Right renal cortex interstitium (tissue), 3 donors: ENCODE measurements at regions not wholly inside any gene's neighbourhood (a gene's known extent, or its start where the extent isn't known, plus 50 kb on each side); places are given as distances from the start of the nearest gene placed in this dataset.
"Not testable (repeated sequence)": the region's sequence is repeated elsewhere in the genome, so short reads cannot be mapped to it uniquely, and the experiment has no call there.

Experiments
- DNase-seq, 3 donors: peaks; one replicate each; pipeline ENCODE4 v3.0.0-alpha.2; 2013; ENCODE audit warnings: low read depth in 3 of 3, low spot score in 2 of 3

DNA sequence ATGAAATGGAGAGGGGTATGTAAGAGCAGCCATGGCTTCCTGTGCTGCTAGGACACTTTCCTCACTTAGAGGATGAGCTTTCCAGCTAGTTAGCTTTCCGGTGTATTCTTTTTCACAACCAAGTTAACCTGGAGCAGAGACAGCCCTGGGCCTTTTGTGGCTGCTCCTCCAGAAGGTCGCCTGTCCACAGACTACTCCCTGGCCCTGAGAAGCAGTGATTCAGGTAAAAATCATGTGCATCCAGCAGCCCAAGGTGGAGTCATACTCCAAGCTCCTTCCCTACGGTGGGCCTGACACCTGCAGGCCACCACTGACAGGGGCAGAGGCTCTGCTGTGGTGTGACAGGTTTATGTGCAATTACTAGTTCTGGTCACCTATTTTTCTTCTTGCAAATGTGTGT lies 187.2 kb downstream of the ANKRD30B start:
- DNase-seq, result no peak

DNA sequence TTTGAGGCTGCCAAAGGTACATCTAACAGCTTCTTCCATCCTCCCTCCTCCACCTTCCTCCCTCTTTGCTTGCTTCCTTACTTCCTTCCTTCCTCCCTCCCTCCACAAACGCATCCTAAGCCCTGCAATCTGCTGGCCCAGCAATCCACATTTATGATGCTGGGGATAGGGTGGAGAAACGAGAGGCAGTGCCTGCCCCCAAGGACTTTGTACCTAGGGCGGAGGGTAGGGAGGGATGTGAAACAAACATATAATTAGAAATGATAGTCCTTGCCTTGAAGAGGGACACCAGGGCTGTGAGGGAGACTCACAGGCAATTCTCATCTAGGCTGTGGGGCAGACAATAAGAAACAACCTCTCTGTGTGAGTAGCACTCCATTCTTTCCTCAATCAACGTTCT lies 188.3 kb downstream of the ANKRD30B start:
- no peak for DNase-seq

DNA sequence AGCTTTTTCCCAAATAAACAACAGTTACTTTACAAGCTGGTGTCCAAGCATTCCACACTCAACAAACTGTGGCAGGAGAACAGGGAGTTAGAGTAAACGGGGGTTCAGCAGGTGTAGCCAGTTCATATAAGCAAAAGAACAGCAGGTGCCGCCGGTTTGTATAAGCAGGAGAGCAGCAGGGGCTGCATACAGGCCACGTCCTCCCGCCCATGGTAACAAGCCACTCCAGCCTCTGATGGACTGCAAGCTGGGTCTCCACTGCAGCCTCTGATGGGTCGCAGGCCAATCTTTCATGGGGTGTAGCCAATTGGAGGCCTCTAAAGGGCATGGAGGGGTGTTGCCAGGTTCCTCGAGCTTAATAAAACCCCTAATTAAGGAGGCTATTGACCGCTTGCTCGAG lies 189.3 kb downstream of the ANKRD30B start:
- no peak for DNase-seq

DNA sequence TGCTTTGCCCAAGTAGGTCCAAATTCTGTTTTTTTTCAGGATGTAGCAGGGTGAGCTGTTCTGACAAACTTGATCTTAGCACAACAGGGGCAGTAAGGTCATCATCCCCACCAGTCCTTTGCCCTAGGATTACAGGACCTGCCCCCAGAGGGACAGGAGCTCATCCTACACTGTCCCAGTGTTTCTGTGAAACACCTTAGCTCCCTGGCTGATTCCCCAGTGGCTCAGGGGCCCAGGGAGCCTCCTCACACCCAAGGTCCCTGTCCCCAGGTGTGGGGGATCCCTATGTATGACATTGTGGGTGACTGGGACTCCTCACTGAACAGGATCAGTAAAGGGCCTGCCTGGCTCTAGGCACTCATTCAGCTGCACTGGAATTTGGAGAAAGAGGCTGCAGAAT lies 191.2 kb downstream of the ANKRD30B start:
- no peak for DNase-seq

DNA sequence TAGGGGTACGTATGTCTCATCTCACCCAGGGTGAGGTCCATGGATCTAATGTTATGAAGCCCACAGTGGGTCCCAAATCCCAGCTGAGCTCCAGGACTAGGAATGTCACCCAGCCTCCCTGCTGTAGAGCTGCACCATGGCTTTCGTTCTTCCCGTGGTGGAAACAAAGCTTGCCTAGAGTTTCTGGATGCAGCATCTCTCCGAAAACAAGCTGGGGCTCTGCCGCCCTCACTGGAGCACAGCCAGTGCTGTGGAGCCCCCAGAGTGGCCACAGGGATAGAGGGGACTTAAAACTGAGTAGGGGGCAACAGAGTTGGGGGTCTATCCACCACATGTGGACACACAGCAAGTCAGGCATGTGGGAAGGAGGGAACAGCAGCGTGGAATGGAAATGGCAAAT lies 192.1 kb downstream of the ANKRD30B start:
- DNase-seq, result not testable (repeated sequence)

DNA sequence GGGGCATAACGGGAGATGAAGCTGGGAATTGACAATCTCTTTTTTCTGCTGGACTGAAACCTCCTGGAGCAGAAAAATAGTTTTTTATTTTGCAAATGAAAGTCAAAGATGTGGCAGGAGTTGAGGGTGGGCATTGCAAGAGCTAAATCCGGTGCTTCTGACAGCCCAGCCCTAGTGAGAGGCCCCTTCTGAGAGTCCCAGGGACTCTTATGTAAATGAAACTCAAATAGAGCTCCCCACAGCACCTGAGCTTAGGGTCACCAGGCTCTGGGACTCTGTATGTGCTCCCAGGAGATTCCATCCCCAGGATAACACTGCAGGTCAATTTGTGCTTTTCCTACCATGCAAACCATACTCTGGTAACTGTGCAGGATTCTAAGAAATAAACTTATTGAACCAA lies 192.8 kb downstream of the ANKRD30B start:
- DNase-seq, result no peak

DNA sequence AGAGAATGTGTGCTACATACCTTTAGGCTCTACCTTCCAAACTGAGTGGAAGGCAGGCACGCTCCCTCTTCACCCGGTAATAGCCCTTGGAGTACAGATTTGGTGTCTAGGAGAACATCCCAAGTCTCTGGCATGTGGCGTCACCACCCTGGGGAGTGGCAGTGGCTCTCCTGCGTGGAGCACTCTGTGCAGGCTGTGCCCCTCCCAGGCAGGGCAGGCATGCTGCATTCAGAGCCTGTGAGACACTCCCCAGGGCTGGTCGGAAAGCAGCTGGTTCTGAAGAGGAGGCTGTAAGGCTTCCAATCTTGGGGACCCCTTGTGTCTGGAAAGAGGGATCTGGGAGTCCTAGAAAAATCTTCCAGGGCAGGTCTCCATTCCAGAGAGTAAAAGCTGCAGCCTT lies 193.3 kb downstream of the ANKRD30B start:
- no peak for DNase-seq

DNA sequence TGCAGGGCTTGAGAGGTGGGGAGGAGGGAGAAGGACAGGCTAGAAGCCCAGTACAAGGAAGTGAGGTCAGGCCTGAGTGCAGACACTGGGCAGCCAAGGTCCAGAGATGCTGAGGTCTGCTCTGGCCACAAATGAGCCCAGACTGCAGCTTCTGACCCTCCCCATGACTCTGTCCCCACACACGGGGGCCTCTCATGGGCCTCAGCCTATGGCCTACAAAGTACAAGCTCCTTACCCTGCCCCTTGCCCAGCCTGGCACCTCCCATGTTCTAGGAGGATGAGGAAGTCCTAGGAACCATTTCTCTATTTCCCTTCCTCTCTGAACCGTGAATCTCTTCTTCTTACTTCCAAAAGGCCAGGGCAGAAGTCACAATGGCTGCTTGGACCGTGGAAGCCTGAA lies 193.8 kb downstream of the ANKRD30B start:
- no peak for DNase-seq

DNA sequence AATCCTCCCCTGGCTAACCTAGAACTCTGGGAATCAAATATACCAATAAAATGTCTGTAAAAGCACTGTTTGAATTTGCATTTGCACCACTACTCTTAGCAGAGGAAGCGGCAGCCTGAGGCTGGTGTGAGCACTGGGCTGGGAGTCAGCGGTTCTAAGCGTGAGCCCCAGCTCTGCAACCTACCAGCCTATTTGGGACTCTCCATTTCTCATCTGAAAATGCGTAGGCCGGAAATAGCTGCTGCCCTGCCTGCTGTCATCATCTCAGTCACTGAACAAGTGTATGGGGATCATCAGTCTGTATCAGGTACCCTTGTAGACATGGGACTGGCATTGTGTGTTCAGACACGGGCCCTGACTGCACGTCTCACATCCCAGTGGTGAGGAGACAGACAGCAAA lies 194.3 kb downstream of the ANKRD30B start:
- DNase-seq, result no peak

DNA sequence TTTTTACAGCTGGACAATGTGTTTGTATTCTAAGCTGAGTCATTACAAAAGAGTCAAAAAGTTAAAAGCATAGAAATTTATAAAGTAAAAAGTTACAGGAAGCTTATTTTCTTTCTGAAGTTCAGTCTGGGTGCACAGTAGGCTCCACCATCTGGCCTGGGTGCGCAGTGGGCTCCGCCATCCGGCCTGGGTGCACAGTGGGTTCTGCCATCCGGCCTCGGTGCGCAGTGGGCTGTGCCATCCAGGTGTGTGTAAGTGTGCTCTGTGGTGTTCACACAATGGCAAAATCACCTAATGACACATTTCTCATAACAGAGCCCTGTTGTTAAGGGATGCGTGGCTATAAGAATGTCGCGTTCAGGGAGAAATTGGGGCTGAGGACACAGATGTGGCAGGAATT lies 195.5 kb downstream of the ANKRD30B start:
- DNase-seq, result no peak

DNA sequence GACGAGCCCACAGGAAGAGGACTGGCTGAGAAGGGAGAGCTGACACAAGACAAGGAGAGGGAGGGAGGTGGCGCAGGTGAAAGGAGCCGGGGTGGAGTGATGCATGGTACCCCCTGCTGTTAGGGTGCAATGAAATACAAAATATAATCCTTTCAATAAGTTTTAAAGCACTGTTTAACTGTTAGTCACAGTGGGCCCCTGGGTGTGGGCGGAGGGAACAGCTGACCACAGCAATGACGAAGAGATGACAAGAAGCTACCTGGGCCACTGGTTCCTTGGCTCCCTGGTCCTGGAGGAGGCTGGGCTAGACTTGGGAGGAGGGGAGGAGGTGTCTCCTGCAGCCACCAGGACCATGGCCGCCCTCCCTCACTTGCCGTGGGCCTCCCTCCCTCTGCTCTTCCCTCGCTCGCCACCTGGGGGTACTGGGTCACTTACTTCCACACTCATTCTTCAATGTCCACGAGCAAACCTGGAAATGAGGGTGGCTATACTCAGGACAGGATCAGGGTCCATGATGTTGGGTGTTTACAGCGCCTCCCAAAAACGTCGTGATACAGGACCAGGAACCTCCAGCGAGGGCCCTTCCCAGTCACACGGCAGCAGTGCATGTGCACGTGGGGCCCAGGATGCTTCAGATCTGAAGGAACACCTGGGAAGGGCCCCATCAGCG lies 196.1 kb downstream of the ANKRD30B start:
- no peak for DNase-seq

DNA sequence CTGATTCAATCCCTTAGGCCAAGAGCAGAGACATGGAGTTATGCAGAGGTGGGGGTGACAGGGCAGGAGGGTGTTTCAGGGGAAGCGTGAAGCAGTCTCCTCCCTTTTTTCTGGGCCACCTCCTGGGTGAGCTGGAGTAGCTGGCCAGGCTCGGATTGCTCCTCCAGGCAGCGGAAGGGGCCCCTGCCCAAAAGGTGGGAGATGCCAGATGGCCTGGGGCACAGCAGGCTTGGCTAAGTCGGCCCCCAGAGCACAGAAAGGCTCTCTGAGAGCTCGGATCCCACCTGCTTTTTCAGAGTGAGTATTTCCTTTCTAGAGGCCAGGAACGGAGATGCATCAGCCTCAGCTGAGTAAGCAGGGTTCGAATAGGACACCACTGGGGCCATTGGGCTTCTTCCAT lies 196.9 kb downstream of the ANKRD30B start:
- DNase-seq, result no peak

DNA sequence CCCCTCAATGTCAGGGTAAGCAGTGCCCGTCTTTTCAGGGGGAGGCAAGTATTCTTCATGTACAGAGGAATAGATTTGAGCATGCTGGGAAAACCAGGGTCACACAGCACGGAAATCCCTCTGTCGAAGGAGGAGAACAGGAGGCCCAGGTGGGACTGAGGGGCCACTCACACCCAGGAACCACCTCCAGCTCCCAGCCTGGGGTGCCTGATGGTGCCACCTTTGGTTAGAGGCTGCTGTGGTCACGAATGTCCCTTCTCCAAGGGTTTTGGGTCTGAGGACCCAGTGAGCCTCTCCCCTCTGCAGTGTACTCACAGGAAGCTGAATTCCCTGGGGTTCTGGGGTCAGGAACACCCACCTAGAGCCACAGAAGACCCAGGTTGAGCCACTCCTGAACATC lies 197.3 kb downstream of the ANKRD30B start:
- DNase-seq, result no peak

DNA sequence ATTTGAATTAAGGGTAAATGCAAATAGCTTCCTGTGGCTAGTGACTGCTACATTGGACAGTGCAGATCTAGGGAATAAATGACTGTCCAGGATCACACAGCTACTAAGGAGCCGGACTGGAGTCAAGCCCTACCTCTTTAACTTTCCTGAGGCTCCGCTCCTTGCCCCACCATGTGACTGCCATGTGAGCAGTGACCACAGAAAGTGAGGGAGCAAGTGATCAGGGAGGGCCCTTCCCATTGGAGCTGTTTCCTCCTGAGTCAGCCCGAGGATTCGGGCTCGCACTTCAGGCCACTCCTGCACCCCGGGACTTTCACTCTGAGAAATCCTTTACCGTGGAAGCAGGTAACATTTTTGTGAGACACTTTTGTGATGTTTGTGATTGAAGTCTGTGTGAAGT lies 198.0 kb downstream of the ANKRD30B start:
- no peak for DNase-seq

DNA sequence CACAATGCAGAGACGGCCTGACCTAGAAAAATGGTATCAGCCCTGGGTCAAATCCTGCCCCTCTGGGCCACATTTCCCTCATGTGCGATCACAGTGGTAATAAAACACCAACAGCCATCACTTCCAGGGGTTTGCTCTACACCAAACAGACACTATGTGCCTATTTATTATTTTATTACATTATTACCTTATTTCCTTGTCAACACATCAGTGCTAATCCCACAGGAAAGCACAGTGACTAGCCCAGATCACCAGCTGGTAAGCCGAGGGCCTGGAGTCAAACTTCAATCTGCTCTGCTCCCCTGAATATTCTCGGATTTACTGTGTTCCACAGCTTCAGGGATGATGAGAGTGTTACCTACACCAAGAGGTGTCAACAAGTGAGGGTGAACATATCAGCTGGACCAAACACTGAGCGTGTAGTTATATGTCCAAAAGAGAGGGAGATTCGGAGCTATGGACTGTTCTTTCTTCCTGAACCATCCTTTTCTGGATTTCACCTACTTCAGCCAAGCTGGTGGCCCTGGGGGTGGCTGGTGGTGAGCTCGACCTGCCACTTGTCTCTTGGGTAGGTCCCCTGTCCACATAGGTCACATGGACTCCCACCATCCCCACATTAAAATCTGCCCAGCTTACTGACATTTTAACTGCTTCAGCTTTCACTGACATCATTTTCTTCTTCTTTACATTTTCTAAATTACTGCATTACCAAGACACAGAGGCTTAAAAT lies 198.9 kb downstream of the ANKRD30B start:
- not testable (repeated sequence) for DNase-seq

DNA sequence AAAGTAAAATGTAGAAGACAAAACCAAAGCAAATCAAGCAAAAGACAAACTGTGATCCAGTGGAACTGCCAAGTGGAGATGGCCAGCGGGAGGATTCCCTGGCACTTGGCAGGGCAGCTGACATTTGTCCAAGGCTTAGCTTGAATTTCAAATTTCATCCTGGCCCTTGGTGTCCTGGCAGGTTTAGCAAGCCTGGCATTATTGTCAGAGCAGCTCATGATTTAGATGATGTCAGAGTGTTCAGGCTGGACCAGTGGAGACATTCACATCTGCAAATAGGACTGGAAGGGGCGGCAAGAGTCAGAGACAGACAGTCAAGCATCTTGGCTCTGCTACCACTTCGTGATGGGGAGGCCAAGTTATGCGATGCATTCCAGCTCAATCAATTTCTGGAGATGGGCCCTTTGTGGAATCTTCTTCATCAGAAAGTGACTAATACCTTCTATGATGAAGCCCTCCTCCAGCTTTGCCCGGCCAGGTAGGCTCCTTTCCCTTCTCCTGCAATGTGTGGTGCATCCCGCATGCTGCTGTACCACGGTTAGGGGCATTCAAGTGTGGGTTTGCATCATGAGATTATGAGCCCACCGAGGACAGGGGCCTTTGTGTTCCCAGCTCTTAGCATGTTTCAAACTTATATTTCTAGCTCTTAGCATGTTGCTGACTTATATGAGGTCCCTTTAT lies 199.7 kb downstream of the ANKRD30B start:
- DNase-seq, result no peak

DNA sequence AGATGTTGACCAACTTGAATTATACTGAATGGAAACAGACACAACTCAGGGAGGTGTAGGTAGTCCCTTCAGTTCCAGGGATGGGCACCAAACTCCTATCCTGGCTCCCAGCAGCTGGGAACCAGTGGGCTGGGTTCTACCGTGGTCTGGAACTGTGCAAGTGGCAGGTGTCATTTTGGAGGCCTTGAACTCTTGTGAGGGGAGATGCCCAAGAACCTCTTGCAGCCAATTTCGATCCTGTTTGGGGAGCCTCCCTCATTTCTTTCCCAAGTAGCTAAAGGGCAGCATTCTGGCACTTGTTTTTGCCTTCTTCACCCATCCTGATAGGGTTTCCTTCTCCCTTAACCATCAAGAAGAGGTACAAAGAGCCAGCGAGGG lies 200.2 kb downstream of the ANKRD30B start:
- no peak for DNase-seq

DNA sequence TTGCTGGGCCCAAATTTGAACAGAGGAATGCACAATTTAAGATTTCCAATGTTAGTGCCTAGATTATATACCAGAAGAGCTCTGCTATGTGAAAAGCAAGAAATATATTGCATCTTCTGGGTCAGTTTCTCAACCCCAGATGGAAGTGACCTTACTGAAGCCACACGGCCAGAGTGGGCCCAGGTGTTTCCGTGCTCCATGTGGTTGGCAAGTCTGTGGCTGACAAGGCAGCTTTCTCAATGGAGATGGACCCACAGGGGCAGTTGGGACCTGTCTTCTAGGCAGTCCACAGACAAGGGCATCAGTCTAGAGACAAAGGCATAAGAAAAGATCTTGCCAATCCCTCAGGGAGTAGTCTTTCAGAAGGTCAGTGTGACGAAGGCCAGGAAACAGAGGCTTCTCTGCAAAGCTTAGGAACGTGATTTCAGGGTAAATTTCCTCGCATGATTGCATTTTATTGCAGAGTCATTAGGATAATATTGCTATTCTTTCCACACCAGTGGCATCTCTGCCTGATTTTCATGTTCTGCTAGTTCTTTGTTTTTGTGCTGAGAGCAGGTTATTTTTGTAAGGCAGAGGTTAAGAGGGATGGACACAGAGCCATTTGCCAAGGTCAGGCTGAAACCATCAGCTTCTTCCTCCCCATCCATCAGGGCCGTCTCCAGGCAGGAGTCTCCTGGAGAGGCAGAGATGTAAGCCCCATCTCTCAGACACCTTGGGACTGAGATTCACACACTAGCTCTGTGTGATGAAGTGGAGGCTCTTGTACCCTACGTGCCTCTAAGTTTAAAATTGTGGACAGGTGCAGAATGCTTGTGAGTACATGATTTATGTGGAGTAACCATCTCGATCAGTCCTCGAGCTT lies 202.1 kb downstream of the ANKRD30B start:
- DNase-seq, result peak in 1 of 3 donors; percentile 13

DNA sequence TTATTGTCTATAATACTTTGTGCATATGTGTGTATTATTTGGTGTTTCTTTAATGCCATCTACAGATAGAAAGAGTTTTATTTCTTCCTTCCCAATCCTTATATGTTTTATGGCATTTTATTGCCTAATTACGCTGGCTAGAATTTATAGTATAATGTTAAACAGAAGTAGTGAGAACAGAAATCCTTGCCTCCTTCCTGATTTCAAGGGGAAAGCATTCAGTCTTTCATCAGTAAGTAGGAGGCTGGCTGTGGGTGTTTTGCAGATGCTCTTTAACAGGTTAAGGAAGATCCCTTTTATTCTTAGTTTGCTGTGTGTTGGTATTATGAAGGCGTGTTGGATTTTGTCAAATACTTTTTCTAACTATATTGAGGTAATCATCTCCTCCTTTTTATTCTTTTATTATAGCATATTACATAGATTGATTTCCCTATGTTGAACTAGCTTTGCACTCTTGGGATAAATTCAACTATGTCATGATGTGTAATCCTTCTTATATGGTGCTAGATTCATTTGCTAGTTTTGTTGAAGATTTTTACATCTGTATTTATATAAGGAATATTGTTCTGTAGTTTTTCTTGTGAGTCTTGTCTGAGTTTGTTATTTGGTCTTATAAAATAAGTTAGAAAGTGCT lies 204.6 kb downstream of the ANKRD30B start:
- not testable (repeated sequence) for DNase-seq

DNA sequence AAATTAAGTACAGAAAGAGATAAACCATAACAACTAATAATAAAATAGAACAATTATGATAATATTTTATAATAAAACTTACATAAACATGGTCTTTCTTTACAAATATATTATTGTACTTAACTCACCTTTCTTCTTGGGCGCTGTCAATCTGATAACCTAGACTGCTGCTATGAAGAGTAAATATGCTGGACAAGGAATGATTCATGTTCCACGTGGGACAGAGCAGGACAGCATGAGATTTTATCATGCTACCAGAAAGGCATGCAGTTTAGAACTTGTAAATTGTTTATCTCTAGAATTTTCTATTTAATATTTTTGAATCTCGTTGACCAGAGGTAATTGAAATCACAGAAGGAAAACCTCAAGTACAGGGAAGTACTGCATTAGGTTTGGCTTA lies 210.7 kb downstream of the ANKRD30B start:
- DNase-seq, result no peak

DNA sequence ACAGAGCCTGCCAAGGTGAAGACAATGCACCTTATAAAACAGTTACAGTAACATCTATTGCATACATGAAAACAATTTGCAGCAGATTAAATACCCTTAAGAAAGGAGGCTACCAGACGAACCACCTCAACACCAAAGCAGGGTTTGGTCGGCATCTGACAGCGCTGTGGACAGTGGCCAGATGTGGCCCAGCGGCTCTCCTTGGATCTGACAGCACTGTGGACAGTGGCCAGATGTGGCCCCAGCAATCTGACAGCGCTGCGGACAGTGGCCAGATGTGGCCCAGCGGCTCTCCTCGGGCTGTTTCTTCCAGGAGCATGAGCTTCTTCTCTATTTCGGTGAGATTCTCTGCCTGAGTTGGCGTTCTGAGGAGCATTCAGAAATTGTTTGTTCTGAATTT lies 211.6 kb downstream of the ANKRD30B start:
- DNase-seq, result no peak
